AG08396 (cell line): ENCODE measurements at regions not wholly inside any gene's neighbourhood (a gene's known extent, or its start where the extent isn't known, plus 50 kb on each side); places are given as distances from the start of the nearest gene placed in this dataset.
"Not testable (repeated sequence)": the region's sequence is repeated elsewhere in the genome, so short reads cannot be mapped to it uniquely, and the experiment has no call there.

Experiments used
- DNase-seq: peaks from one replicate; pipeline ENCODE4 v3.0.0; 2012; ENCODE audit warnings: low spot score, mixed read lengths

GRCh38 chr19:30237140-30237539 lies 135.0 kb upstream of the ZNF536 start:
- DNase-seq = no peak

- DNase-seq = no peak
Observed at GRCh38 chr19:30240904-30241695, 131.1 kb upstream of the ZNF536 start.

- DNase-seq = no peak
Observed at GRCh38 chr19:30244533-30244932, 127.7 kb upstream of the ZNF536 start.

GRCh38 chr19:30245401-30246039 lies 126.7 kb upstream of the ZNF536 start:
- no peak for DNase-seq

- peak; percentile 58 for DNase-seq
Observed at GRCh38 chr19:30249911-30250310, 122.3 kb upstream of the ZNF536 start.

- no peak for DNase-seq
Observed at GRCh38 chr19:30252214-30252613, 120.0 kb upstream of the ZNF536 start.

GRCh38 chr19:30253581-30253996 lies 118.6 kb upstream of the ZNF536 start:
- DNase-seq = peak; percentile 69

DNA sequence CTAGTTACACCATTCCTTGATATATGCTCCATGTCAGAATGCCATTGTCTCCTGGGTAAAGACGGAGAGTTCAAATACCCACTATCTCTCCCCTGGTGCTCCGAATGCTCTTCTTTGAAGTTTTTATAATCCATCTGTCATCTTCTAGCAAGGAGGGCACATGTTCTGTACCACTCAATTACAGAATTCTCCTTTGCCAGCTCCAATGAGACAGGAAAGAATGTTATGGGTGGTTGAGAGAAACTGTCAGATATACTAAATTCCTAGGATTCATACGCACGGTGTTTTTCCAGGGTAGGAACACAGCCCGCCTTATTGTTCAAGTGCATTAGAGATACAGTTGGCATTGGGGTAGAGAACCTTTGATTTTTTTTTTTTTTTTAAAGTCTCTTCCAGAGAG lies 118.0 kb upstream of the ZNF536 start:
- DNase-seq = no peak

- no peak for DNase-seq
Observed at GRCh38 chr19:30254789-30255188, 117.4 kb upstream of the ZNF536 start.

- peak; percentile 16 for DNase-seq
Observed at GRCh38 chr19:30255791-30256495, 116.2 kb upstream of the ZNF536 start.

- no peak for DNase-seq
Observed at GRCh38 chr19:30256496-30256850, 115.7 kb upstream of the ZNF536 start.

GRCh38 chr19:30263830-30264381 lies 108.3 kb upstream of the ZNF536 start:
- no peak for DNase-seq

- DNase-seq = not testable (repeated sequence)
Observed at GRCh38 chr19:30265918-30266317, 106.3 kb upstream of the ZNF536 start.

- no peak for DNase-seq
Observed at GRCh38 chr19:30266687-30267086, 105.5 kb upstream of the ZNF536 start.

GRCh38 chr19:30267332-30267731 lies 104.9 kb upstream of the ZNF536 start:
- DNase-seq = no peak

GRCh38 chr19:30268601-30269000 lies 103.6 kb upstream of the ZNF536 start:
- no peak for DNase-seq

GRCh38 chr19:30269638-30270037 lies 102.5 kb upstream of the ZNF536 start:
- no peak for DNase-seq

- DNase-seq = no peak
Observed at GRCh38 chr19:30271816-30272215, 100.4 kb upstream of the ZNF536 start.

GRCh38 chr19:30272554-30272953 lies 99.6 kb upstream of the ZNF536 start:
- DNase-seq = no peak

DNA sequence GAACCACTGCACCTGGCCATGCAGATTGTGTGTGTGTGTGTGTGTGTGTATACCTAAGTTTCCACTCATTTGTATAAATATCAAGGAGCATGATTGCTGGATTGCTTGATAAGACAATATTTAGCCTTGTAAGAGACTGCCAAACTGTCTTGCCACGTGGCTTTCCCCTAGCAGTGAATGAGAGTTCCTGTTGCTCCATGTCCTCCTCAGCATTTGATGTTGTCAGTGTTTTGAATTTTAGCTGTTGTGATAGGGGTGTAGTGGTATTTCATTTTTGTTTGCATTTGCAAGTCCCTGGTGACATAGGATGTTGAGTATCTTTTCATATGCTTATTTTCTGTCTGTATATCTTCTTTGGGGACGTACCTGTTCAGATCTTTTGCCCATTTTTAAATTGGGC lies 99.0 kb upstream of the ZNF536 start:
- no peak for DNase-seq

DNA sequence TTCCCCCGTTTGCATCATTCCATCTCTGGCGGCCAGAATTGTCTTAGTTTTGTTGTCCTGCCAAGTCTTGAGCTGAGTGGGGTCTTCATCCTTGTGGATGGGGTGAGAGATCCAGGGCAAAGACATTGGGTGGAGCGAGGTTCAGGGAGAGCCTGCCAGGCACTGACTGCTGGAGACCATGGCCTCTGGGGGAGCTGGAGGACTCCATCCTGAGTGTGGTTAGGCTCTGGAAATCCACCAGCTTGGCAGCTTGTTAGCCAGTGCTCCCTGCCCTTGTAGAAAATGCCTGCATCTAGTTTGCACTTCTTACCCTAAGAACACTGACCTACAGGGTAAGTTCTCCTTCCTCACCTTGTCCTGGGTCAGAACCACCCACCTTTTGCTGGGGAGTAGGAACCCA lies 97.2 kb upstream of the ZNF536 start:
- no peak for DNase-seq

DNA sequence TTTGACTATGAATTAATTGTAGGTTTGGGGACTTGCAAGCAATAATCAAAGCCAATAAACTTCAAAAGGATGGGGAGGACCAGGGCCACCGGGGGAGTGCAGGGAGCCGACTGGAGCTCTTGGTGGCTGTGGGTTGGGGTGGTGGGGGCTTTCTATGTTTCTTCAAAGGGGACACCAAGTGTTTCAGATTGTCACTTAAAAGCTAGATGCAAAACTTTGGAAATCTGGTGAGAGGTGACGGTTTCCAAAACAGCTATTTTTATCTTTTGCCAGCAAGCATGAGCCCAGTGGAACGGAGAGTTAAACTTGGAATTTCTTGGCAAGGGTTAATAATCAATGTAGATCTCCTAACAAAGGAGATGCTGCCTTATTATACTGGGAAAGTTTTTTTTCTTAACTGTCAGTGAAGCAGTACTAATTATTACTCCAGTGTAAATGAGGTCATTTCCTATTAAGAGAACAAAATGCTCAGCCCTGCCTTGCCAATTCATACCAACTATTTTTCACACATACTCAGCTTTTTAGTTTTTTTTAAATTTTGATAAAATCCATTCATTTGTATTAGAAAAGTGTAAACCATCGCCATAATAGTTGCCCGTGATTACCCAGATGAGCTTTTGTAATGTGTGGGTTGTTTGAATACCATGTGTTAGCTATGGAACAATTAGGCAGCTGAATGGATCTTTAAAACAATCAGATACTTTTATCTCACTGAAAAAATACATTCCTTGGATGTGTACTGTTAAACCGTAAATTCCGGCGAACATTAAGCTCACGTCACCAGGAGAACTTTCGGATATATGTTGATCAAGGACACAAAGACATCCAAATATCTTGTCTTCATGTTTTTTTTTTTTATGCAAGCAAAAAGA lies 95.9 kb upstream of the ZNF536 start:
- no peak for DNase-seq
